ENCODE measurements at regions not wholly inside any gene's neighbourhood (a gene's known extent, or its start where the extent isn't known, plus 50 kb on each side); places are given as distances from the start of the nearest gene placed in this dataset.

GRCh38 chr11:27187848-27188621 lies 147.4 kb downstream of the BBOX1 start:
- DNase-seq: no peak

- no peak for DNase-seq
Measured at GRCh38 chr11:27187075-27187847, 146.6 kb downstream of the BBOX1 start.

GRCh38 chr11:27186580-27186979 lies 146.0 kb downstream of the BBOX1 start:
- DNase-seq: no peak

GRCh38 chr11:27184458-27185312 lies 144.1 kb downstream of the BBOX1 start:
- DNase-seq: no peak

- DNase-seq: peak; percentile 60
Measured at GRCh38 chr11:27183672-27184457, 143.2 kb downstream of the BBOX1 start.

- no peak for DNase-seq
Measured at GRCh38 chr11:27179334-27179733, 138.7 kb downstream of the BBOX1 start.

GRCh38 chr11:27178859-27179258 lies 138.2 kb downstream of the BBOX1 start:
- no peak for DNase-seq
